Astrocyte of the spinal cord (primary cell): ENCODE measurements at regions not wholly inside any gene's neighbourhood (a gene's known extent, or its start where the extent isn't known, plus 50 kb on each side); places are given as distances from the start of the nearest gene placed in this dataset.

Experiments used
- DNase-seq: peaks from one replicate; pipeline ENCODE4 v3.0.0; 2011; ENCODE audit warnings: low read depth, low spot score
- H3K4me3 ChIP-seq: 2 replicates; pipeline ENCODE4 v1.5.1; 2011; ENCODE audit warnings: low read depth, mild to moderate bottlenecking, low read length, moderate library complexity
- CTCF ChIP-seq: IDR thresholded peaks from 2 replicates; pipeline ENCODE4 v1.5.1; 2012; ENCODE audit warnings: low read depth, mild to moderate bottlenecking, low read length, inconsistent platforms
- in situ Hi-C: cut with HindIII; loops from 2 replicates; pipeline ENCODE4 v1.10.0; 2017; ENCODE audit warnings: low sequenced_read_pairs

DNA sequence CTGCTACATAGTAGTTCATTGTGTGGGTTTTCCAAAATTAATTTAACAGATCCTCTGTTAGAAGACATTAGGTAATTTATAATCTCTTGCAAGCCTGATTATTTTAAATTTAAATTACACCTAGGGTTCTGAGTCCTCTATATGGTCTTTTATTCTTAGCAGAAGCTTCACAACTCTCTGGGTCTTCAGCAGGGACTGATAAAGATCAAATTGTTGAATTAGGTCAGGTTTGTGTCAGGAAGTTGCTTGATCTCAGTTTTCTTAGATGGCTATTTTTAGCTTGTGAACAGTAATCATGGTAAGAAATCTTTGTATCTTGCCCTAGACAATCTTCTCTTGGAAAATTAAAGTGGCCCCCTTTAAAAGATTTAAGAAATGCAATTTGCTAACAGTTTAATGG is 183.1 kb upstream of the HDAC9 start:
- in situ Hi-C loops, result no loop called here
- TF ChIP-seq CTCF, result no peak
- no peak for DNase-seq
- no peak overlapping the region for H3K4me3 ChIP-seq

DNA sequence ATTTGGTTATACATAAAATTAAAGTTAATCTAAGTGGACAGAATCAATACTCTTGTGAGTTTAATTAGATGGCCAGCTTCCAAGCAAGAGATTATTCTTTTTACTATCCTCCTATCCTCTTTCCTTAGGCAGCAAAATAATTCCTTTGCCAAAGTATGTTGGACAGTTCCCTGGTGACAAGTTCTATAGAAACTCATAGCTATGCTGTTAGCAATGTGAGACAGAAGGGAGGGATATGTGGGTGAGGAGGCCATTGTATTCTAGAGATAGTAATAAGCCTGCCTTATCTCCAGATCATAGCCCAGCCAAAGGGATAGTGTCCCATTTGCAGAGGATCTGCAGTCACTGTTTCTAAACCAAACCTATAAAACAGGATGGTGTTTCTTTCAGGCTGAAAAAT is 181.6 kb upstream of the HDAC9 start:
- DNase-seq, result no peak
- H3K4me3 ChIP-seq, result no peak overlapping the region
- in situ Hi-C loops, result no loop called here
- no peak for TF ChIP-seq CTCF

- no peak overlapping the region for H3K4me3 ChIP-seq
- no peak for TF ChIP-seq CTCF
- in situ Hi-C loops, result no loop called here
- no peak for DNase-seq
These were observed 180.3 kb upstream of the HDAC9 start for GRCh38 chr7:18315241-18315640.

DNA sequence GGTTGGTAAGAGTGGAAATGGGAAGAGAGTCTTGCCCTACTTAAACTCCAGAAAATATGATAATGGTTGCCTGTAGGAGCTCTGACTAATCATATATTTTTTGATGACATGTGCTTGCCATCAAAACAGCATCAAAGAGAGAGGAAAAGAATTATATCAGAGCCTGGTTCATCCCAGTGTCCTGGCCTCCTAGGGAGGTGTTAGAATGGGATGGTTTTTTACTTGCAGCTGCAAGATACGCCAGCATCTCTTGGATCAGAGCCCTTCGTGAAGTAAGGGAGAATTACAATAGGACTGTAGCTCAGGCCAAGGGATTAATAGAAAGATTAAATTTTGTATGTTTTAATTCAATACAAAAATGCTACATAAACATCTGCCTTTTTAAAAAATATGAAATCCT is 177.6 kb upstream of the HDAC9 start:
- in situ Hi-C loops, result no loop called here
- DNase-seq, result no peak
- H3K4me3 ChIP-seq, result no peak overlapping the region
- TF ChIP-seq CTCF, result no peak

DNA sequence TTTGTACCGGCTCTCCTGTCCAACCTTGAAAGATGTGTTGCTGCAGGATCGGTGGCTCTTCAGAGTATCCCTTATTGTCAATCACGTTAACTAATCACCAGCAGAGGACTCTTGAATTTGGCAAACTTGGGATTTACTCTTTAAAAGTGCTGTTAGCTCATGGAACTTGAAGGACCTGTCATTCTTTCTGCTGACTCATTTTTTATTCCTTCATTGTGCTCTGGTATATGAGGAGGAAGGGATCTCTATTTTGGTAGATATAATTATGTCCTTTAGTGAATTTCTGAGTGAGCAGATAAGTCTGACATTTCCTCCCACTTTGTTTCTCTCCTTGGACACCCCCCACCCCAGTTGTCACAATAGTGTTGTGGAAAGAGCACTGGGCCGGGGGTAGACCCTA is 175.1 kb upstream of the HDAC9 start:
- in situ Hi-C loops, result no loop called here
- DNase-seq, result no peak
- TF ChIP-seq CTCF, result no peak

DNA sequence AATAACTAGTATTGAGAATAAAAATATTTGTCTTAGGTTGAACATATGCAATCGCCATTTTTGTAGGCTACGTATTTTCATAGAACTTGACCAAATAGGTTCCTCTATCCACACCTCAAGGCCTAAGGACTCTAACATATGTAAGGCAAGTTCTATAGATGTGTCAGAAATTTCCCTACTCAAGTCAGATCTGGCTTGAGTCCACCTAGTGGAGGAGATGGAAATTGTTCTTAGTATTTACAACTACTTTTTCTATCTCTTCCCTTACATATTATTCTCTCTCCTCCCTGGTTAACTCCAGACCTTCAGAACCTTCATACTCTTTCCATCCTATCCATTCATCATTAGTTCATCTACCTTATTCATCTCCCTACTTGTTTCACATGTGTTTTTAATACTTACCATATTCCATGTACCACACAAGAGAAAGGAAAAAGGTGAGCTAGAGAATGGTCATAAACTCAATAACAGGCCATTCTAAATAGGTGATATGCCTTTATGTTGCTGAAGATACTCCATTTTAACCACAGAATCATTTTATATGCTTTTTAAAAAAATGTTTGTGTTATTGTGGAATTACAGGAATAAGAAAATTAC is 174.5 kb upstream of the HDAC9 start:
- TF ChIP-seq CTCF, result peak; percentile 59
- no peak overlapping the region for H3K4me3 ChIP-seq
- peak; percentile 66 for DNase-seq
- in situ Hi-C loops, result no loop called here

More for the DNA sequence above, 175.1 kb upstream of the HDAC9 start:
- no peak overlapping the region for H3K4me3 ChIP-seq

DNA sequence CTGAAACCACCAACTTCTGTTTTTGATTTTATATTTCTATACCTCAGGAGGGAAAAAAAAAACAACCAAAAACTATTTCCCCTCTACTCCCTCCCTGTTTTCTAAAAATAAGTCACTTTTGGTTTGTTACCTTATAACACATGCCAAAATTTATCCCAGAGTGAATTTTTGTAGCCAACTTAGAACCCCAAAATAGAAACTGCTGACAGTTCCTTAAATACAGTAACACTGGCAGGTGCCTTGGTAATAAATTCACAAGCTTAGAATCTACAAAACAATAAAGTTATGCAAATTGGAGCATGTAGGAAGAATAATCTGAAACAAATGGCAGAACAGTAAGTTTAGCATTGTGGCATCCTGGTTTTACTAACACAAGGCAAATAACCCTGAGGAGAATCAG is 165.0 kb upstream of the HDAC9 start:
- H3K4me3 ChIP-seq, result no peak overlapping the region
- no peak for TF ChIP-seq CTCF
- no peak for DNase-seq
- in situ Hi-C loops, result no loop called here
